IPS-NIHi11 (cell line): ENCODE measurements at regions not wholly inside any gene's neighbourhood (a gene's known extent, or its start where the extent isn't known, plus 50 kb on each side); places are given as distances from the start of the nearest gene placed in this dataset.
"Not testable (repeated sequence)": the region's sequence is repeated elsewhere in the genome, so short reads cannot be mapped to it uniquely, and the experiment has no call there.

Experiments
- DNase-seq: peaks from one replicate; pipeline ENCODE4 v3.0.0; 2012; ENCODE audit warnings: mixed read lengths, low spot score

GRCh38 chr2:150669492-150669891 is 182.0 kb upstream of the RND3 start:
- DNase-seq, result no peak

GRCh38 chr2:150667039-150667438 is 179.6 kb upstream of the RND3 start:
- DNase-seq, result not testable (repeated sequence)

GRCh38 chr2:150663143-150663542 is 175.7 kb upstream of the RND3 start:
- no peak for DNase-seq

- no peak for DNase-seq
Measured at GRCh38 chr2:150656002-150656401, 168.5 kb upstream of the RND3 start.

- no peak for DNase-seq
Measured at GRCh38 chr2:150653351-150653750, 165.9 kb upstream of the RND3 start.

- DNase-seq, result no peak
Measured at GRCh38 chr2:150647943-150648342, 160.5 kb upstream of the RND3 start.

GRCh38 chr2:150646746-150647145 is 159.3 kb upstream of the RND3 start:
- DNase-seq, result no peak

GRCh38 chr2:150644298-150645067 is 157.0 kb upstream of the RND3 start:
- no peak for DNase-seq

GRCh38 chr2:150643114-150643725 is 155.8 kb upstream of the RND3 start:
- no peak for DNase-seq

- DNase-seq, result no peak
Measured at GRCh38 chr2:150640039-150640438, 152.6 kb upstream of the RND3 start.

- no peak for DNase-seq
Measured at GRCh38 chr2:150639383-150639782, 151.9 kb upstream of the RND3 start.

- no peak for DNase-seq
Measured at GRCh38 chr2:150631236-150631821, 143.9 kb upstream of the RND3 start.

- DNase-seq, result no peak
Measured at GRCh38 chr2:150630587-150631235, 143.2 kb upstream of the RND3 start.

- DNase-seq, result no peak
Measured at GRCh38 chr2:150627526-150627925, 140.1 kb upstream of the RND3 start.

- no peak for DNase-seq
Measured at GRCh38 chr2:150626934-150627411, 139.5 kb upstream of the RND3 start.

GRCh38 chr2:150625741-150626140 is 138.3 kb upstream of the RND3 start:
- no peak for DNase-seq

GRCh38 chr2:150625303-150625702 is 137.8 kb upstream of the RND3 start:
- no peak for DNase-seq

GRCh38 chr2:150624001-150624401 is 136.5 kb upstream of the RND3 start:
- no peak for DNase-seq

- DNase-seq, result no peak
Measured at GRCh38 chr2:150621526-150622213, 134.2 kb upstream of the RND3 start.

- DNase-seq, result no peak
Measured at GRCh38 chr2:150620855-150621254, 133.4 kb upstream of the RND3 start.

- no peak for DNase-seq
Measured at GRCh38 chr2:150620416-150620815, 132.9 kb upstream of the RND3 start.
